ENCODE measurements at regions not wholly inside any gene's neighbourhood (a gene's known extent, or its start where the extent isn't known, plus 50 kb on each side); places are given as distances from the start of the nearest gene placed in this dataset.

GRCh38 chr12:67202011-67202677 is 67.0 kb upstream of the CAND1 start:
- TF ChIP-seq CTCF (conservative IDR thresholded peaks at IDR 0.05; ENCODE audit: low read length) (no peak), EZH2phosphoT487 (IDR thresholded peaks at IDR 0.05; ENCODE audit: borderline replicate concordance) (no peak)

All from Loucy (cell line).